Thyroid gland (tissue), 4 donors: ENCODE measurements at regions not wholly inside any gene's neighbourhood (a gene's known extent, or its start where the extent isn't known, plus 50 kb on each side); places are given as distances from the start of the nearest gene placed in this dataset.

ENCODE experiments used
- DNase-seq, 2 donors: peaks; one replicate each; pipeline ENCODE4 v3.0.0-alpha.2; 2019
- H3K27ac ChIP-seq, 3 donors: fragments of 200-600 bp; sonication (generic); 1 replicate in 2 of 3; 2 replicates in 1 of 3; pipeline ENCODE4 v1.5.1; 2016 to 2019; ENCODE audit warnings: mild to moderate bottlenecking in 1 of 3, moderate library complexity in 1 of 3
- H3K27me3 ChIP-seq: fragments of 200-600 bp; sonication (generic); one replicate; pipeline ENCODE4 v1.5.1; 2019
- H3K36me3 ChIP-seq, 2 donors: fragments of 200-600 bp; sonication (generic); one replicate each; pipeline ENCODE4 v1.5.1; 2016 to 2019
- H3K4me1 ChIP-seq, 2 donors: fragments of 200-600 bp; sonication (generic); one replicate each; pipeline ENCODE4 v1.5.1; 2017 to 2019
- H3K4me3 ChIP-seq, 3 donors: fragments of 200-600 bp; sonication (generic); replicated peaks in 1 of 3; 1 replicate in 2 of 3; 2 replicates in 1 of 3; pipeline ENCODE4 v1.5.1; 2016; ENCODE audit warnings: mild to moderate bottlenecking in 1 of 3
- H3K9me3 ChIP-seq: fragments of 200-600 bp; sonication (generic); one replicate; pipeline ENCODE4 v1.5.1; 2017
- CTCF ChIP-seq, 6 experiments: fragments of 200-600 bp in 3 of 6; fragments of 450-650 bp in 3 of 6; sonication (generic) in 3 of 6; IDR thresholded peaks; one replicate each; pipeline ENCODE4 v1.5.1; 2016 to 2019; ENCODE audit warnings: antibody characterized with exemption in 6 of 6, mild to moderate bottlenecking in 2 of 6, inconsistent platforms in 1 of 6, moderate library complexity in 1 of 6
- POLR2A ChIP-seq, 2 donors: fragments of 450-650 bp; IDR thresholded peaks; one replicate each; pipeline ENCODE4 v1.6.1; 2017; ENCODE audit warnings: antibody characterized with exemption in 2 of 2, mild to moderate bottlenecking in 2 of 2, moderate library complexity in 1 of 2
- WGBS, 2 donors: methylation state at CpG; one replicate each; pipeline ENCODE4 v1.1.5; 2017; 5-methylcytosine and 5-hydroxymethylcytosine counted together
- intact Hi-C: fragments of 100-400 bp; cut with DNase I; formaldehyde crosslinking; loops from one replicate; pipeline ENCODE4 v1.15.1; 2023

DNA sequence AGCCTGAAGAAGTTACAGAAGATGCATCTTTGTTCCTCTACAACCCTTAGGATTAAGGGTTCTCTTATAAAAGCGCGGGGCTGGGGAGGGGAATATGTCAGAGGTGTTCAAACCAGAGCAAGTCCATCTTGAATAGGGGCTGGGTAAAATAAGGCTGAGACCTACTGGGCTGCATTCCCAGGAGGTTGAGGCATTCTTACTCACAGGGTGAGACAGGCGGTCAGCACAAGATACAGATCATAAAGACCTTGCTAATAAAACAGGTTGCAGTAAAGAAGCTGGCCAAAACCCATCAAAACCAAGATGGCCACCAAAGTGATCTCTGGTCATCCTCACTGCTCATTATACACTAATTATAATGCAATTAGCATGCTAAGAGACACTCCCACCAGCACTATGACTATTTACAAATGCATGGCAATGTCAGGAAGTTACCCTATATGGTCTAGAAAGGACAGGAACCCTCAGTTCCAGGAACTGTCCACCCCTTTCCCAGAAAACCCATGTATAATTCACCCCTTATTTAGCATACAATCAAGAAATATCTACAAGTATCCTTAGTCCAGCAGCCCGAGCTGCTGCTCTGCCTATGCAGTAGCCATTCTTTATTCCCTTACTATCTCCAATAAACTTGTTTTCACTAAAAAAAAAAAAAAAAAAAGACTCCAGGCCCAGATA lies 108.1 kb upstream of the FOXN3 start:
- H3K36me3 ChIP-seq: no peaks in the 10 kb centered on the region
- H3K9me3 ChIP-seq: no peaks in the 10 kb centered on the region
- intact Hi-C loops: no loop called here
- WGBS, 2 donors: 89 to 94% methylated on average over 4 of the region's 4 CpGs
- DNase-seq: no peak
- H3K4me1 ChIP-seq: no peaks in the 10 kb centered on the region
- no peaks in the 10 kb centered on the region for H3K27me3 ChIP-seq
- no peak overlapping the region for H3K27ac ChIP-seq
- no peak for TF ChIP-seq POLR2A (IDR thresholded peaks at IDR 0.05)
- TF ChIP-seq CTCF (IDR thresholded peaks at IDR 0.05): no peak
- no peak overlapping the region for H3K4me3 ChIP-seq

DNA sequence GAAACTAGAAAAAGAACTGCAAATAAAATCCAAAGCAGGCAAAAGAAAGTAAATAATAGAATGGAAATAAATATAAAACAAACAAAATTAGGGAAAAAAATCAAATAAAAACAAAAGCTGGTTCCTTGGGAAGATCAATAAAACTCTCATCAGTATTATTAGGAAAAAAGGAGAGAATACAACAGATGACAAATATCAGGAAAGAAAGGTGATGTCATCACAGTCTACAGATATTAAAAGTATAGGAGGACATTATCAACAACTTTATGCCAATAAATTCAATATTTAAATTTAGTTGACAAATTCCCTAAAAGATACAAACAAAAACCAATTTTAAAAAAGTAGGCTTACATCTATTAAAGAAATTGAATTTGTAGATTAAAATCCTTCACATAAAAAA lies 107.4 kb upstream of the FOXN3 start:
- no peak overlapping the region for H3K4me3 ChIP-seq
- intact Hi-C loops: no loop called here
- DNase-seq: no peak
- no peaks in the 10 kb centered on the region for H3K36me3 ChIP-seq
- no peaks in the 10 kb centered on the region for H3K9me3 ChIP-seq
- H3K27me3 ChIP-seq: no peaks in the 10 kb centered on the region
- no peak overlapping the region for H3K27ac ChIP-seq
- TF ChIP-seq CTCF (IDR thresholded peaks at IDR 0.05) (no peak), POLR2A (IDR thresholded peaks at IDR 0.05) (no peak)
- H3K4me1 ChIP-seq: no peaks in the 10 kb centered on the region

GRCh38 chr14:89521988-89522387 lies 105.0 kb upstream of the FOXN3 start:
- intact Hi-C loops: no loop called here
- Histone ChIP-seq H3K4me1 (no peaks in the 10 kb centered on the region), H3K27ac (no peak overlapping the region), H3K9me3 (no peaks in the 10 kb centered on the region), H3K36me3 (no peaks in the 10 kb centered on the region), H3K27me3 (no peaks in the 10 kb centered on the region), H3K4me3 (no peak overlapping the region)
- no peak for DNase-seq
- no peak for TF ChIP-seq CTCF (IDR thresholded peaks at IDR 0.05)

DNA sequence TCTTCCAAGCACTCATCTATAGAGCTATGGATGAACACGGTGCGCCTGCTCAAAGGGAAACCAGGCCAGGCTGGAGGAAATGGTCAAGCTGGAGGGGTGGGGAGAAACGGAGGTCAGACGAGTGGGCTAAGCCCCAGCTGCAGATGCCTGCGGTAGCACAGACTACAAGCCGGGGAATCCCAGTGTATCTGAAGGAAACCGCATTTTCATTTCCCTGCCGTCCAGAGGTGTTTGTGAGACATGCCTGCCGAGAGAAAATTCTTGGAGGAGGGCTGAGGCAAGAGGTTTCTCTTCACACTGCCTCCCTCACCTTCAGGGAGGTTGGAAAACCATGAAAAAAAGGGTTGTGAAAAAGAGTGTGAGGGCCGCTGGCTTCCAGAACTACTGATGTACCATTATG lies 102.0 kb upstream of the FOXN3 start:
- Histone ChIP-seq H3K4me3 (no peak overlapping the region), H3K27ac (no peak overlapping the region), H3K9me3 (no peaks in the 10 kb centered on the region), H3K4me1 (no peaks in the 10 kb centered on the region), H3K36me3 (no peaks in the 10 kb centered on the region), H3K27me3 (no peaks in the 10 kb centered on the region)
- 92 to 96% methylated on average over 10 of the region's 10 CpGs for WGBS, 2 donors
- no peak for DNase-seq
- TF ChIP-seq POLR2A (IDR thresholded peaks at IDR 0.05) (no peak), CTCF (IDR thresholded peaks at IDR 0.05) (no peak)
- intact Hi-C loops: no loop called here

DNA sequence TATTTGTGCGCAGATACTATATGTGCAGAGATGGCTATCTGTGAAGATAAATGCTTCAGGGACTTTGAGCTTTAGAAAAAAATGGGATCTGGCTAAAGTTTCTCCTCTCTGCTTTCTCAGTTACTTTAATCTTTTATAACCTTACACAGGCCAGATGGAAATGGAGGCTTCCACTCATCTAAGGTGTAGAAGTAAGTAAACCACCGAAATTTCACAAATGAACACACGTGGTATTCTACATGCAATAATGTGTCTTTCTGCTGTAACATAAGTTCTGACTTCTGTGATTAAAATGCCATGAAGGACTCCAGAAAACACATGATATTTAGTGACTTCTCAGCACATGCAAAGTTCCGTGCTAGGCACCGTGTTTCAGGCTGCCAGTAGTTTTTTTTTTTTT lies 99.1 kb upstream of the FOXN3 start:
- no peak for DNase-seq
- Histone ChIP-seq H3K4me3 (no peak overlapping the region), H3K36me3 (no peaks in the 10 kb centered on the region), H3K4me1 (no peaks in the 10 kb centered on the region), H3K9me3 (no peaks in the 10 kb centered on the region), H3K27me3 (no peaks in the 10 kb centered on the region), H3K27ac (no peak overlapping the region)
- TF ChIP-seq CTCF (IDR thresholded peaks at IDR 0.05) (no peak), POLR2A (IDR thresholded peaks at IDR 0.05) (no peak)
- WGBS, 2 donors: 88 to 93% methylated on average over 5 of the region's 5 CpGs
- intact Hi-C loops: no loop called here
